GM18870 (cell line): ENCODE measurements at regions not wholly inside any gene's neighbourhood (a gene's known extent, or its start where the extent isn't known, plus 50 kb on each side); places are given as distances from the start of the nearest gene placed in this dataset.

Experiments
- ATAC-seq: cut with Tn5 transposase; IDR thresholded peaks from one replicate; pipeline ENCODE4 v1.9.1; 2021; ENCODE audit warnings: moderate library complexity; ENCODE audit not compliant: unreplicated experiment

- no peak for ATAC-seq
Observed at GRCh38 chr5:85813146-85813545, 804.6 kb upstream of the COX7C start.

- ATAC-seq: no peak
Observed at GRCh38 chr5:85814596-85814995, 803.1 kb upstream of the COX7C start.

GRCh38 chr5:85823462-85824426, 794.0 kb upstream of the COX7C start:
- no peak for ATAC-seq

GRCh38 chr5:85838781-85839180, 779.0 kb upstream of the COX7C start:
- ATAC-seq: no peak

GRCh38 chr5:85841653-85842052, 776.1 kb upstream of the COX7C start:
- ATAC-seq: no peak

- no peak for ATAC-seq
Observed at GRCh38 chr5:85843535-85843934, 774.2 kb upstream of the COX7C start.

- no peak for ATAC-seq
Observed at GRCh38 chr5:85849411-85849810, 768.3 kb upstream of the COX7C start.

- ATAC-seq: no peak
Observed at GRCh38 chr5:85865296-85865695, 752.4 kb upstream of the COX7C start.

- no peak for ATAC-seq
Observed at GRCh38 chr5:85868070-85868469, 749.7 kb upstream of the COX7C start.

GRCh38 chr5:85893996-85894395, 723.7 kb upstream of the COX7C start:
- no peak for ATAC-seq

GRCh38 chr5:85896514-85896913, 721.2 kb upstream of the COX7C start:
- no peak for ATAC-seq

GRCh38 chr5:85906460-85906859, 711.3 kb upstream of the COX7C start:
- ATAC-seq: no peak

GRCh38 chr5:85910335-85910734, 707.4 kb upstream of the COX7C start:
- ATAC-seq: no peak

- no peak for ATAC-seq
Observed at GRCh38 chr5:85920984-85921383, 696.8 kb upstream of the COX7C start.

GRCh38 chr5:85921590-85921989, 696.2 kb upstream of the COX7C start:
- no peak for ATAC-seq

- no peak for ATAC-seq
Observed at GRCh38 chr5:85927632-85928031, 690.1 kb upstream of the COX7C start.

GRCh38 chr5:85929713-85930112, 688.0 kb upstream of the COX7C start:
- no peak for ATAC-seq

- no peak for ATAC-seq
Observed at GRCh38 chr5:85931220-85931619, 686.5 kb upstream of the COX7C start.

- ATAC-seq: no peak
Observed at GRCh38 chr5:85938201-85938600, 679.5 kb upstream of the COX7C start.

GRCh38 chr5:85951707-85952210, 666.0 kb upstream of the COX7C start:
- no peak for ATAC-seq

- no peak for ATAC-seq
Observed at GRCh38 chr5:85952680-85953079, 665.1 kb upstream of the COX7C start.

- no peak for ATAC-seq
Observed at GRCh38 chr5:85967681-85968080, 650.1 kb upstream of the COX7C start.

GRCh38 chr5:85972539-85972938, 645.2 kb upstream of the COX7C start:
- no peak for ATAC-seq
